IMR-90 (cell line): ENCODE measurements at regions not wholly inside any gene's neighbourhood (a gene's known extent, or its start where the extent isn't known, plus 50 kb on each side); places are given as distances from the start of the nearest gene placed in this dataset.
A peak's percentile ranks its signal among the peaks of the same experiment; 100 is the strongest.

Experiments
- ATAC-seq: fragments of 200-7000 bp; cut with Tn5 transposase; 2 replicates; pipeline ENCODE4 v1.9.1; 2020; ENCODE audit warnings: low read depth, mild to moderate bottlenecking, moderate library complexity
- BruUV-seq: library from RNA; stranded (reverse); fragments of 400-500 nt; replicated peaks from 2 replicates; lab custom pipeline; 2021; lab: Mats Ljungman, UMichigan
- CTCF ChIA-PET: fragments of 300-600 bp; formaldehyde crosslinking; extraction: SDS; loops from one replicate; lab custom pipeline; 2021; ENCODE audit warnings: antibody characterized with exemption; lab: Yijun Ruan, JAX
- POLR2A ChIA-PET: fragments of 300-600 bp; sonication (Branson Sonifier 250); formaldehyde crosslinking; loops from one replicate; lab custom pipeline; 2022; ENCODE audit warnings: antibody characterized with exemption; ENCODE audit not compliant: unreplicated experiment; lab: Charles Lee
- DNase-seq: peaks from one replicate; pipeline ENCODE4 v3.0.0; 2013
- H2AFZ ChIP-seq: replicated peaks from 2 replicates; pipeline ENCODE3; 2013; ENCODE audit warnings: low read length, mild to moderate bottlenecking; ENCODE audit not compliant: poor library complexity
- H2AK5ac ChIP-seq: 2 replicates; pipeline ENCODE4 v1.6.1; 2013; ENCODE audit warnings: low read depth, low read length, inconsistent platforms
- H2AK9ac ChIP-seq: replicated peaks from 2 replicates; pipeline ENCODE3; 2013; ENCODE audit warnings: mild to moderate bottlenecking, low read depth, low read length, moderate library complexity; ENCODE audit not compliant: poor library complexity
- H2BK120ac ChIP-seq: 2 replicates; pipeline ENCODE4 v1.6.1; 2013; ENCODE audit warnings: low read depth, low read length, inconsistent platforms
- H2BK15ac ChIP-seq: 3 replicates; pipeline ENCODE4 v1.6.1; 2013; ENCODE audit warnings: low read depth, low read length, inconsistent platforms
- H2BK20ac ChIP-seq: 2 replicates; pipeline ENCODE4 v1.6.1; 2013; ENCODE audit warnings: low read depth, mild to moderate bottlenecking, inconsistent platforms, low read length, moderate library complexity
- H2BK5ac ChIP-seq: 2 replicates; pipeline ENCODE4 v1.6.1; 2013; ENCODE audit warnings: mild to moderate bottlenecking, low read depth, low read length, inconsistent platforms; ENCODE audit not compliant: poor library complexity, severe bottlenecking
- H3K14ac ChIP-seq: replicated peaks from 2 replicates; pipeline ENCODE4 v1.6.1; 2013; ENCODE audit warnings: low read depth, low read length, inconsistent platforms
- H3K18ac ChIP-seq: 2 replicates; pipeline ENCODE4 v1.6.1; 2013; ENCODE audit warnings: low read depth, low read length, control low read depth
- H3K23ac ChIP-seq: 2 replicates; pipeline ENCODE4 v1.6.1; 2013; ENCODE audit warnings: low read depth, low read length, inconsistent platforms
- H3K27ac ChIP-seq: 2 replicates; pipeline ENCODE4 v1.5.1; 2013; ENCODE audit warnings: mild to moderate bottlenecking, control low read depth, low read length; ENCODE audit not compliant: insufficient read depth
- H3K27me3 ChIP-seq: 2 replicates; pipeline ENCODE4 v1.6.1; 2013; ENCODE audit warnings: low read length; ENCODE audit not compliant: control insufficient read depth, insufficient read depth
- H3K36me3 ChIP-seq: 2 replicates; pipeline ENCODE4 v1.6.1; 2013; ENCODE audit warnings: low read length, mixed read lengths; ENCODE audit not compliant: control insufficient read depth, insufficient read depth
- H3K4ac ChIP-seq: 2 replicates; pipeline ENCODE4 v1.6.1; 2013; ENCODE audit warnings: low read depth, low read length, inconsistent platforms
- H3K4me1 ChIP-seq: 2 replicates; pipeline ENCODE4 v1.6.1; 2013; ENCODE audit warnings: low read length, mixed read lengths; ENCODE audit not compliant: control insufficient read depth, insufficient read depth
- H3K4me2 ChIP-seq: 2 replicates; pipeline ENCODE4 v1.6.1; 2013; ENCODE audit warnings: low read depth, mild to moderate bottlenecking, control low read depth, low read length, moderate library complexity
- H3K4me3 ChIP-seq: 2 replicates; pipeline ENCODE4 v1.5.1; 2013; ENCODE audit warnings: low read depth, mild to moderate bottlenecking, control low read depth, low read length, moderate library complexity; ENCODE audit not compliant: insufficient read depth
- H3K56ac ChIP-seq: 2 replicates; pipeline ENCODE4 v1.6.1; 2013; ENCODE audit warnings: low read length, inconsistent platforms; ENCODE audit not compliant: insufficient read depth; ENCODE audit errors: extremely low read depth
- H3K79me1 ChIP-seq, 2 experiments: 2 replicates each; pipeline ENCODE4 v1.6.1; 2013; ENCODE audit warnings: low read length in 2 of 2, inconsistent platforms in 1 of 2, low read depth in 1 of 2
- H3K9ac ChIP-seq: 2 replicates; pipeline ENCODE4 v1.6.1; 2013; ENCODE audit warnings: low read depth, low read length, control low read depth
- H3K9me1 ChIP-seq: 2 replicates; pipeline ENCODE4 v1.6.1; 2013; ENCODE audit warnings: low read length, inconsistent platforms; ENCODE audit not compliant: insufficient read depth
- H3K9me3 ChIP-seq: 2 replicates; pipeline ENCODE4 v1.6.1; 2013; ENCODE audit warnings: low read length; ENCODE audit not compliant: control insufficient read depth, insufficient read depth
- H4K20me1 ChIP-seq: 2 replicates; pipeline ENCODE4 v1.6.1; 2013; ENCODE audit warnings: low read length, inconsistent platforms; ENCODE audit not compliant: insufficient read depth
- H4K5ac ChIP-seq: 2 replicates; pipeline ENCODE4 v1.6.1; 2013; ENCODE audit warnings: mild to moderate bottlenecking, low read depth, low read length, control low read depth
- H4K8ac ChIP-seq, 2 experiments: 2 replicates each; pipeline ENCODE4 v1.6.1; 2013; ENCODE audit warnings: low read depth in 2 of 2, low read length in 2 of 2, control low read depth in 1 of 2, inconsistent platforms in 1 of 2
- H4K91ac ChIP-seq: 2 replicates; pipeline ENCODE4 v1.6.1; 2013; ENCODE audit warnings: low read depth, low read length, inconsistent platforms; ENCODE audit not compliant: insufficient read depth
- CEBPB ChIP-seq: IDR thresholded peaks from 2 replicates; pipeline ENCODE4 v1.6.1; 2012; ENCODE audit warnings: low read depth, low read length, improper control_type of control experiment
- CHD1 ChIP-seq: IDR thresholded peaks from 2 replicates; pipeline ENCODE4 v1.6.1; 2012; ENCODE audit warnings: low read depth, low read length, improper control_type of control experiment
- MAFK ChIP-seq: IDR thresholded peaks from 2 replicates; pipeline ENCODE4 v1.6.1; 2012; ENCODE audit warnings: low read depth, low read length, improper control_type of control experiment
- MAZ ChIP-seq: IDR thresholded peaks from 2 replicates; pipeline ENCODE4 v1.6.1; 2012; ENCODE audit warnings: low read depth, mild to moderate bottlenecking, low read length, improper control_type of control experiment, moderate library complexity, borderline replicate concordance
- MXI1 ChIP-seq: IDR thresholded peaks from 2 replicates; pipeline ENCODE4 v1.6.1; 2012; ENCODE audit warnings: low read depth, mild to moderate bottlenecking, low read length, moderate library complexity, borderline replicate concordance
- NFE2L2 ChIP-seq: fragments of 150-350 bp; IDR thresholded peaks from 2 replicates; pipeline ENCODE4 v1.6.1; 2016; ENCODE audit warnings: low read depth, mild to moderate bottlenecking, low read length
- POLR2A ChIP-seq: IDR thresholded peaks from 2 replicates; pipeline ENCODE4 v1.6.1; 2012; ENCODE audit warnings: mild to moderate bottlenecking, low read depth, low read length
- RAD21 ChIP-seq: IDR thresholded peaks from 2 replicates; pipeline ENCODE4 v1.6.1; 2012; ENCODE audit warnings: low read length, improper control_type of control experiment
- RCOR1 ChIP-seq: IDR thresholded peaks from 2 replicates; pipeline ENCODE4 v1.6.1; 2012; ENCODE audit warnings: mild to moderate bottlenecking, low read length, improper control_type of control experiment; ENCODE audit not compliant: insufficient replicate concordance
- RFX5 ChIP-seq: IDR thresholded peaks from 2 replicates; pipeline ENCODE4 v1.8.0; 2012; ENCODE audit warnings: low read depth, mild to moderate bottlenecking, low read length, moderate library complexity
- WGBS, 2 experiments: methylation state at CpG; one replicate each; pipeline versions ENCODE4 v1.1.5 to v1.1.7; 2013; ENCODE audit warnings: missing lambda C conversion rate in 2 of 2; ENCODE audit not compliant: insufficient read length in 1 of 2; ENCODE audit errors: extremely low coverage in 2 of 2; 5-methylcytosine and 5-hydroxymethylcytosine counted together
- dilution Hi-C: fragments of 300-500 bp; cut with HindIII; formaldehyde crosslinking; loops from one replicate; pipeline ENCODE4 v1.14.3; 2018; ENCODE audit warnings: low sequenced_read_pairs; ENCODE audit not compliant: unreplicated experiment
- in situ Hi-C: fragments of 300-500 bp; cut with MboI; formaldehyde crosslinking; loops from 3 replicates; pipeline ENCODE4 v1.14.3; 2019; ENCODE audit warnings: low sequenced_read_pairs, inconsistent platforms, mixed read lengths
- intact Hi-C: fragments of 100-400 bp; cut with micrococcal nuclease; formaldehyde crosslinking; loops from 2 replicates; pipeline ENCODE4 v1.10.0; 2022
- TF ChIP-seq, protein P1 (sequence below): fragments of 150-350 bp; IDR thresholded peaks from 2 replicates; pipeline ENCODE4 v1.6.1; 2017; ENCODE audit warnings: mild to moderate bottlenecking, antibody characterized with exemption, low read length, low read depth
- TF ChIP-seq, protein P2 (sequence below): conservative IDR thresholded peaks from 2 replicates; pipeline ENCODE4 v1.5.1; 2012; ENCODE audit warnings: mild to moderate bottlenecking, low read depth, low read length, improper control_type of control experiment

DNA sequence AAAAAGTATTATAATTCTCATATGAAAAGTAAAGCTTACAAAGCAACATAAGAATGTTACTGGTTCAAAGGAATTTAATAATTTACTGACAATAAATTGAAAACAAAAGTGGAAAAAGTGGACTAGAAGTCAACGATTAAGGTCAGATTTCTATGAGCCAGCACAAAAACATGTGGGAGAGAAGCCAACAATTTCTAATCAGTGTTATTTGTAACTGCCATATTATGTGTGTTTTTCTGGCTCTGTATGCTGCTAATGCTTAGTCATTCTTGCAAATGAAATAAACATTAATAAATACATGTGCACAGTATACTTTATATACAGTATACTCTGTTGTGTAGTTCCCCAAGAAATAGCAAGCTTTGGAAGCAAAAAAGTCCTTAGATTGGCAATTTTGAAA, 301.3 kb upstream of the RGPD4 start:
- Histone ChIP-seq H3K36me3 (no peaks in the 10 kb centered on the region), H4K8ac (no peak overlapping the region), H3K79me1 (no peaks in the 10 kb centered on the region), H3K4ac (no peak overlapping the region), H3K23ac (no peak overlapping the region), H3K14ac (no peak overlapping the region), H3K56ac (no peak overlapping the region), H3K4me3 (no peak overlapping the region), H2BK15ac (no peak overlapping the region), H2BK20ac (no peak overlapping the region), H3K9me3 (no peaks in the 10 kb centered on the region), H2BK5ac (no peak overlapping the region), H3K27me3 (no peaks in the 10 kb centered on the region), H4K91ac (no peak overlapping the region), H3K18ac (no peak overlapping the region), H2AK5ac (no peak overlapping the region), H2AK9ac (no peak overlapping the region), H4K20me1 (no peaks in the 10 kb centered on the region), H3K9ac (no peak overlapping the region), H3K27ac (no peak overlapping the region), H4K5ac (no peak overlapping the region), H2AFZ (no peak overlapping the region), H3K9me1 (no peaks in the 10 kb centered on the region), H3K4me2 (no peak overlapping the region), H2BK120ac (no peak overlapping the region), H3K4me1 (no peaks in the 10 kb centered on the region)
- no peak for ATAC-seq
- dilution Hi-C loops (no loop called here), in situ Hi-C loops (no loop called here), intact Hi-C loops (no loop called here)
- CTCF ChIA-PET: interaction anchor here (1.5 kb wide), 1 partner anchor 15 kb away, joined by 3 read pairs; no protein-coding TSS in a partner anchor
- no peak for TF ChIP-seq RCOR1
- TF ChIP-seq RFX5: no peak
- TF ChIP-seq, protein P1, sequence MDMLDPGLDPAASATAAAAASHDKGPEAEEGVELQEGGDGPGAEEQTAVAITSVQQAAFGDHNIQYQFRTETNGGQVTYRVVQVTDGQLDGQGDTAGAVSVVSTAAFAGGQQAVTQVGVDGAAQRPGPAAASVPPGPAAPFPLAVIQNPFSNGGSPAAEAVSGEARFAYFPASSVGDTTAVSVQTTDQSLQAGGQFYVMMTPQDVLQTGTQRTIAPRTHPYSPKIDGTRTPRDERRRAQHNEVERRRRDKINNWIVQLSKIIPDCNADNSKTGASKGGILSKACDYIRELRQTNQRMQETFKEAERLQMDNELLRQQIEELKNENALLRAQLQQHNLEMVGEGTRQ: no peak
- no peak for TF ChIP-seq MAZ
- TF ChIP-seq NFE2L2: no peak
- no peak for TF ChIP-seq MXI1
- TF ChIP-seq, protein P2, sequence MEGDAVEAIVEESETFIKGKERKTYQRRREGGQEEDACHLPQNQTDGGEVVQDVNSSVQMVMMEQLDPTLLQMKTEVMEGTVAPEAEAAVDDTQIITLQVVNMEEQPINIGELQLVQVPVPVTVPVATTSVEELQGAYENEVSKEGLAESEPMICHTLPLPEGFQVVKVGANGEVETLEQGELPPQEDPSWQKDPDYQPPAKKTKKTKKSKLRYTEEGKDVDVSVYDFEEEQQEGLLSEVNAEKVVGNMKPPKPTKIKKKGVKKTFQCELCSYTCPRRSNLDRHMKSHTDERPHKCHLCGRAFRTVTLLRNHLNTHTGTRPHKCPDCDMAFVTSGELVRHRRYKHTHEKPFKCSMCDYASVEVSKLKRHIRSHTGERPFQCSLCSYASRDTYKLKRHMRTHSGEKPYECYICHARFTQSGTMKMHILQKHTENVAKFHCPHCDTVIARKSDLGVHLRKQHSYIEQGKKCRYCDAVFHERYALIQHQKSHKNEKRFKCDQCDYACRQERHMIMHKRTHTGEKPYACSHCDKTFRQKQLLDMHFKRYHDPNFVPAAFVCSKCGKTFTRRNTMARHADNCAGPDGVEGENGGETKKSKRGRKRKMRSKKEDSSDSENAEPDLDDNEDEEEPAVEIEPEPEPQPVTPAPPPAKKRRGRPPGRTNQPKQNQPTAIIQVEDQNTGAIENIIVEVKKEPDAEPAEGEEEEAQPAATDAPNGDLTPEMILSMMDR: no peak
- no peak for TF ChIP-seq POLR2A
- TF ChIP-seq MAFK: no peak
- TF ChIP-seq CEBPB: no peak
- no peak for TF ChIP-seq CHD1
- no peak for TF ChIP-seq RAD21
- no CpG with 5 or more reads among the region's 1 CpG for WGBS, 2 experiments
- POLR2A ChIA-PET: no interaction called here
- peak; percentile 18 for DNase-seq
- BruUV-seq: no TSS peak
